Femur (tissue), 1 donor: ENCODE measurements at regions not wholly inside any gene's neighbourhood (a gene's known extent, or its start where the extent isn't known, plus 50 kb on each side); places are given as distances from the start of the nearest gene placed in this dataset.

Experiments
- DNase-seq: peaks from one replicate; pipeline ENCODE4 v3.0.0-alpha.2; 2017

GRCh38 chr6:33921745-33922144 is 117.9 kb upstream of the MLN start:
- DNase-seq, result no peak

GRCh38 chr6:33918175-33918695 is 114.4 kb upstream of the MLN start:
- DNase-seq, result no peak

GRCh38 chr6:33915134-33915533 is 111.3 kb upstream of the MLN start:
- DNase-seq, result peak; percentile 46

- peak; percentile 31 for DNase-seq
Observed at GRCh38 chr6:33914645-33915044, 110.8 kb upstream of the MLN start.

GRCh38 chr6:33912195-33912594 is 108.4 kb upstream of the MLN start:
- DNase-seq, result no peak

GRCh38 chr6:33911488-33911887 is 107.7 kb upstream of the MLN start:
- DNase-seq, result no peak

- no peak for DNase-seq
Observed at GRCh38 chr6:33910594-33910993, 106.8 kb upstream of the MLN start.

- no peak for DNase-seq
Observed at GRCh38 chr6:33909737-33910136, 105.9 kb upstream of the MLN start.

- no peak for DNase-seq
Observed at GRCh38 chr6:33908025-33908424, 104.2 kb upstream of the MLN start.

GRCh38 chr6:33907227-33907626 is 103.4 kb upstream of the MLN start:
- DNase-seq, result no peak

GRCh38 chr6:33906439-33906838 is 102.6 kb upstream of the MLN start:
- no peak for DNase-seq

GRCh38 chr6:33905071-33905609 is 101.3 kb upstream of the MLN start:
- DNase-seq, result no peak

- no peak for DNase-seq
Observed at GRCh38 chr6:33904747-33905065, 100.9 kb upstream of the MLN start.

GRCh38 chr6:33904050-33904746 is 100.4 kb upstream of the MLN start:
- peak; percentile 40 for DNase-seq

- no peak for DNase-seq
Observed at GRCh38 chr6:33903579-33903978, 99.8 kb upstream of the MLN start.

- DNase-seq, result no peak
Observed at GRCh38 chr6:33902457-33902853, 98.7 kb upstream of the MLN start.

- DNase-seq, result no peak
Observed at GRCh38 chr6:33901822-33902456, 98.1 kb upstream of the MLN start.

GRCh38 chr6:33898771-33899170 is 95.0 kb upstream of the MLN start:
- no peak for DNase-seq

GRCh38 chr6:33897189-33897780 is 93.5 kb upstream of the MLN start:
- no peak for DNase-seq

GRCh38 chr6:33896391-33897188 is 92.8 kb upstream of the MLN start:
- no peak for DNase-seq

GRCh38 chr6:33895988-33896387 is 92.2 kb upstream of the MLN start:
- no peak for DNase-seq

GRCh38 chr6:33895296-33895695 is 91.5 kb upstream of the MLN start:
- DNase-seq, result no peak

GRCh38 chr6:33894438-33894837 is 90.6 kb upstream of the MLN start:
- DNase-seq, result no peak
